ENCODE measurements at regions not wholly inside any gene's neighbourhood (a gene's known extent, or its start where the extent isn't known, plus 50 kb on each side); places are given as distances from the start of the nearest gene placed in this dataset.

DNA sequence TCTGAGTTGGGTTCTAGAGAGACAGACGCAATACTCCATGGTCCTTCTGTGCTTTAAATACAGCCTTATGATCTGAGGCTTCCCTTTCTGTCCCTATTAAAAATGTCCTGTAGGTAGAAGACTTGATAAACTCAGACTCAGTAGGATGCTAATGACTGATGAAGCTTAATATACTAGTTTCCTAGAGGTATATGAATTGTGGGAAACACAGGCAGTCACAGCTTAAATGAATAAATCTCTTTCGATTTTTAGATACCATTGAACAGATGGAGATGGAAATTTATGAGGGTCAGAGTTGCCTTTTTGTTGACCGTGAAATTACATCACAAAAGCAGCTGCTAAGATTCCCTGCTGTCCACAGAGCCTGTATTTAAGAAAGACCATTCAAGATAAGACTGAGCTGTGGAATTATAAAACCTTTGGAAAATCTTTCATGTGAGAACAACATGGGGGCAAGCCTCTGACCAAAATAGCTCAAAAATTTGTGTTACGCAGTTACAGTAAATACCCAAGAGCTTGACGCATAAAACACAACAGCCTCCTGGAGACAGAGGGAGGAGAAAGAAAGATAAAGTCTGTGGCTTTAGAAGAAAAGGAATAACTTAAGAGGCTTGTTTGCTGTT is 172.3 kb downstream of the AASDHPPT start:
- H3K4me3 Mint-ChIP-seq, result no peak overlapping the region

DNA sequence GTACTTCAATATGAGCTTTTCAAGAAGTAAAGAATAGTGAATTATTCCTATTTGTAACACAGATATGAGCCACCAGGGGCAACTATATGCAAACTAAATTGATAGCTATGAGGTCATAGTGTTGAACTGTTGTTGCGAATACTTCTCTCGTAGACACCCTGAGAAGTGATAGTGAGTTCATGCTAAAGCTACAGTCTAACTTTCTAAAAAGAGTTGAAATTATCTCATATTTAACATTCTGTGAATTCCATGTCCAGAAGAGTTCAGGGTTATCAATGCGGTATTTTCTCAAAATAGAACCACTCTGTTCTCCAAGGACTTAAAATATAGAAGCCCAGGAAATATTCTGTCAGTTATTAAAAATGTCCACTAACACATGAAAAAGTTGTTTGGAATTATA is 185.4 kb downstream of the AASDHPPT start:
- no peak for ATAC-seq
- no peak for DNase-seq
- no peaks in the 10 kb centered on the region for H3K4me1 Mint-ChIP-seq (ENCODE audit: low read depth)
- no peak overlapping the region for H3K4me3 Mint-ChIP-seq
- no peak overlapping the region for H3K27ac Mint-ChIP-seq
- H3K36me3 Mint-ChIP-seq (ENCODE audit: low read depth), result no peaks in the 10 kb centered on the region
- TF ChIP-seq, protein P1, sequence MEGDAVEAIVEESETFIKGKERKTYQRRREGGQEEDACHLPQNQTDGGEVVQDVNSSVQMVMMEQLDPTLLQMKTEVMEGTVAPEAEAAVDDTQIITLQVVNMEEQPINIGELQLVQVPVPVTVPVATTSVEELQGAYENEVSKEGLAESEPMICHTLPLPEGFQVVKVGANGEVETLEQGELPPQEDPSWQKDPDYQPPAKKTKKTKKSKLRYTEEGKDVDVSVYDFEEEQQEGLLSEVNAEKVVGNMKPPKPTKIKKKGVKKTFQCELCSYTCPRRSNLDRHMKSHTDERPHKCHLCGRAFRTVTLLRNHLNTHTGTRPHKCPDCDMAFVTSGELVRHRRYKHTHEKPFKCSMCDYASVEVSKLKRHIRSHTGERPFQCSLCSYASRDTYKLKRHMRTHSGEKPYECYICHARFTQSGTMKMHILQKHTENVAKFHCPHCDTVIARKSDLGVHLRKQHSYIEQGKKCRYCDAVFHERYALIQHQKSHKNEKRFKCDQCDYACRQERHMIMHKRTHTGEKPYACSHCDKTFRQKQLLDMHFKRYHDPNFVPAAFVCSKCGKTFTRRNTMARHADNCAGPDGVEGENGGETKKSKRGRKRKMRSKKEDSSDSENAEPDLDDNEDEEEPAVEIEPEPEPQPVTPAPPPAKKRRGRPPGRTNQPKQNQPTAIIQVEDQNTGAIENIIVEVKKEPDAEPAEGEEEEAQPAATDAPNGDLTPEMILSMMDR (IDR thresholded peaks at IDR 0.05), result no peak
- peaks cover 1% of the 10 kb centered on the region for H3K9me3 Mint-ChIP-seq
- CTCF ChIA-PET, result no interaction called here
- POLR2A ChIA-PET, result no interaction called here
- intact Hi-C loops (cut with micrococcal nuclease), result no loop called here
- no peaks in the 10 kb centered on the region for H3K27me3 Mint-ChIP-seq

More for the DNA sequence above, 172.3 kb downstream of the AASDHPPT start:
- Mint-ChIP-seq H3K4me1 (ENCODE audit: low read depth) (no peaks in the 10 kb centered on the region), H3K36me3 (ENCODE audit: low read depth) (no peaks in the 10 kb centered on the region), H3K9me3 (peaks cover 12% of the 10 kb centered on the region), H3K27ac (no peak overlapping the region), H3K27me3 (no peaks in the 10 kb centered on the region)
- ChIA-PET POLR2A (no interaction called here), CTCF (no interaction called here)
- no peak for DNase-seq
- ATAC-seq, result no peak
- intact Hi-C loops (cut with micrococcal nuclease), result no loop called here
- TF ChIP-seq, protein P1 (IDR thresholded peaks at IDR 0.05), result no peak

DNA sequence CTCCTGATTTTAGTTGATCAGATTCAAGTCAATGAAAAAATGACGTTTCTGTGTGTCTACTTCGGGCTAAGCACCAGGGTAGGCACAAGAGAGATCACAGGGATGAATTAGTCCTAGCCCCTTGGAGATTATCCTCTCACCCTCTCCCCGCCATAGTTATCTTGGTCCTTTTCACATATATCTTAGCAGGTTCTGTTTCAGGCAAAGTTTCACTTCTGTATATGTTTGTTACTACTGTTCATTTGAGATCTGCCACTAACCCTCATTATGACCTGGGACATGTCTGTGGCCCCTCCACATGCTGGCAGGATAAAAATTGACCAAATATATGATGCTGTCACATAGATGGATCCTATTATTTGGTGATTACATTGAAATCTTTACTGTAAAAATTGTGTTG is 186.1 kb downstream of the AASDHPPT start:
- no peak overlapping the region for H3K4me3 Mint-ChIP-seq
- H3K4me1 Mint-ChIP-seq (ENCODE audit: low read depth), result no peaks in the 10 kb centered on the region
- POLR2A ChIA-PET, result no interaction called here
- CTCF ChIA-PET, result no interaction called here
- DNase-seq (no peak), ATAC-seq (no peak)
- intact Hi-C loops (cut with micrococcal nuclease), result no loop called here
- no peaks in the 10 kb centered on the region for H3K36me3 Mint-ChIP-seq (ENCODE audit: low read depth)
- H3K27me3 Mint-ChIP-seq, result no peaks in the 10 kb centered on the region
- H3K27ac Mint-ChIP-seq, result no peak overlapping the region
- TF ChIP-seq, protein P1 (IDR thresholded peaks at IDR 0.05), result no peak
- peaks cover 6% of the 10 kb centered on the region for H3K9me3 Mint-ChIP-seq

DNA sequence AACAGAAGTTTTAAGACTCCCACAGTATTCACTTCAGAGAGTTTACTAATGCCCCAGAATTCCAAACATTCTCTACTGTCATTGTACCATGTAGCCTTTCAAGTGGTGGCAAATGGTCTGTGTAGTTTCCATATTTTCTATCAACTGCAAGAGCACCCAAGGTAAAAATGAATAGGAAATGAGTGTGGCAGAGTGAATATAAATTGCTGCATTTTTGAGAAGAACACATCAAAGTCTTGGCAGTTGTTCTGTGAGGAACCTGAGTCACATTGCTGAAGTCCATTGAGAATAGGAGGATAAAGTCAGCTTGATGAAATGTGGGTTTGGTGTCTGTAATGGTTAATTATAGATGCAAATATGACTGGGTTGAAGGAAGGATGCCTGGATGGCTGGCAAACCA is 193.6 kb downstream of the AASDHPPT start:
- ChIA-PET CTCF (no interaction called here), POLR2A (no interaction called here)
- Mint-ChIP-seq H3K36me3 (ENCODE audit: low read depth) (no peaks in the 10 kb centered on the region), H3K4me1 (ENCODE audit: low read depth) (no peaks in the 10 kb centered on the region), H3K4me3 (no peak overlapping the region), H3K27me3 (no peaks in the 10 kb centered on the region), H3K9me3 (peaks cover 16% of the 10 kb centered on the region), H3K27ac (no peak overlapping the region)
- ATAC-seq (no peak), DNase-seq (no peak)
- intact Hi-C loops (cut with micrococcal nuclease), result no loop called here
- TF ChIP-seq, protein P1 (IDR thresholded peaks at IDR 0.05), result no peak

DNA sequence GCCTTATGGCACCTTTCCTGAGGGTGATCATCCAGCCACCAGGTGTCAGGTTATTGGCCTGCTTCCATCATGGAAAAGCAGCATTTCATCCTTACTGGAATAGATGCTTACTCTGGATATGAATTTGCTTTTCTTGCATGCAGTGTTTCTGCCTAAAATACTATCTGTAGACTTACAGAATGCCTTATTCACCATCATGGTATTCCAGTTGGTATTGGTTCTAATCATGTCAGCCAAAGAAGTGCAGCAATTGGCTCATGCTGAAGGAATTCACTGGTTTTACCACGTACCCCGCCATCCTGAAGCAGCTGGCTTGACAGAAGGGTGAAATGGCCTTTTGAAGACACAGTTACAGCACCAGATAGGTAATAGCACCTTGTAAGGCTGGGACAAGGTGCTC is 194.2 kb downstream of the AASDHPPT start:
- no peaks in the 10 kb centered on the region for H3K27me3 Mint-ChIP-seq
- TF ChIP-seq, protein P1 (IDR thresholded peaks at IDR 0.05), result no peak
- peaks cover 15% of the 10 kb centered on the region for H3K9me3 Mint-ChIP-seq
- no peak overlapping the region for H3K27ac Mint-ChIP-seq
- no peak for DNase-seq
- ChIA-PET CTCF (no interaction called here), POLR2A (no interaction called here)
- no peak overlapping the region for H3K4me3 Mint-ChIP-seq
- intact Hi-C loops (cut with micrococcal nuclease), result no loop called here
- ATAC-seq, result no peak
- no peaks in the 10 kb centered on the region for H3K4me1 Mint-ChIP-seq (ENCODE audit: low read depth)
- H3K36me3 Mint-ChIP-seq (ENCODE audit: low read depth), result no peaks in the 10 kb centered on the region

All from activated CD8-positive, alpha-beta T cell treated with anti-CD3 and anti-CD28 coated beads for 36 hours (primary cell).